ENCODE measurements at regions not wholly inside any gene's neighbourhood (a gene's known extent, or its start where the extent isn't known, plus 50 kb on each side); places are given as distances from the start of the nearest gene placed in this dataset.

DNA sequence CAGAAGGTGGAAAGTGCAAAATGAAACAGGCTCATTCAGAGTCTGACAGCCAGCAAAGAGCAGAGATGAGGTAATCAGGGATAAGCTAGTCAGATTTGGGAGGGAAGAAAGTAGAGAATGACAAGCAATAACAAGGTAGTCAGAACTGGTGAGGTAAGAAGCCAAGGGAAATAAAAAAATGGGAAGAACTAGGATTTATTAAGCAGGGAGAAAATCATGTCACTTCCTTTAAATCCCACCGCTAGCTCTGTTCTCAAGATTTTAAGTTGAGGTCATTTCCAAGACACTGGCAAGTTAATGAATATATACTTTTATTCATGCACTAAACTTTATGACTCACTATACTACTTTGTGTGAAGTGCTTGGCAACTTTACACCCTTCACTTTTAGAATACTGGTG is 1106.8 kb downstream of the IGSF11 start:
- Histone ChIP-seq H3K4me3 (no peak overlapping the region), H3K4me1 (no peaks in the 10 kb centered on the region), H3K36me3 (no peaks in the 10 kb centered on the region), H3K9me3 (no peaks in the 10 kb centered on the region), H3K27ac (no peak overlapping the region), H3K27me3 (ENCODE audit: low read depth) (no peaks in the 10 kb centered on the region)
- intact Hi-C loops (cut with DNase I) = no loop called here
- no peak for DNase-seq
- TF ChIP-seq, protein P1, sequence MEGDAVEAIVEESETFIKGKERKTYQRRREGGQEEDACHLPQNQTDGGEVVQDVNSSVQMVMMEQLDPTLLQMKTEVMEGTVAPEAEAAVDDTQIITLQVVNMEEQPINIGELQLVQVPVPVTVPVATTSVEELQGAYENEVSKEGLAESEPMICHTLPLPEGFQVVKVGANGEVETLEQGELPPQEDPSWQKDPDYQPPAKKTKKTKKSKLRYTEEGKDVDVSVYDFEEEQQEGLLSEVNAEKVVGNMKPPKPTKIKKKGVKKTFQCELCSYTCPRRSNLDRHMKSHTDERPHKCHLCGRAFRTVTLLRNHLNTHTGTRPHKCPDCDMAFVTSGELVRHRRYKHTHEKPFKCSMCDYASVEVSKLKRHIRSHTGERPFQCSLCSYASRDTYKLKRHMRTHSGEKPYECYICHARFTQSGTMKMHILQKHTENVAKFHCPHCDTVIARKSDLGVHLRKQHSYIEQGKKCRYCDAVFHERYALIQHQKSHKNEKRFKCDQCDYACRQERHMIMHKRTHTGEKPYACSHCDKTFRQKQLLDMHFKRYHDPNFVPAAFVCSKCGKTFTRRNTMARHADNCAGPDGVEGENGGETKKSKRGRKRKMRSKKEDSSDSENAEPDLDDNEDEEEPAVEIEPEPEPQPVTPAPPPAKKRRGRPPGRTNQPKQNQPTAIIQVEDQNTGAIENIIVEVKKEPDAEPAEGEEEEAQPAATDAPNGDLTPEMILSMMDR (IDR thresholded peaks at IDR 0.05) = no peak
- ATAC-seq = no peak

DNA sequence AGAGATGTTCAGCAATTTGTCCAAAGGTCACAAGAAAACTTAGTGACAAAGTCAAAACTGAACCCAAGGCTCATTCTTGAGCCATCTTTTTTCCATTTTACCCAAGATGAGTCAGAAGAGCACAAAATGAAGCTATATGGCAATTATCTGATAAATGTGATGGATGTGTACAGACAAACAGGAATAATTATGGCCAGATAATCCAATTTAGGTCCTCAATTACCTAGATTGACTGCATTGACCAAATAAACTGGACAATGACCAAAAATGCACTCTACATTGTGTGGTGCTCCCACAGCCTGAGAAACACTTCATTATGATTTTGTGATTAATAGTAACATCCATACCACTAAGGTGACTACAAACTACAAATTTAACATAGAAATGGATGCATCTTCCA is 1105.8 kb downstream of the IGSF11 start:
- no peaks in the 10 kb centered on the region for H3K9me3 ChIP-seq
- DNase-seq (no peak), ATAC-seq (no peak)
- no peaks in the 10 kb centered on the region for H3K4me1 ChIP-seq
- no peak overlapping the region for H3K4me3 ChIP-seq
- H3K36me3 ChIP-seq = no peaks in the 10 kb centered on the region
- no peak overlapping the region for H3K27ac ChIP-seq
- H3K27me3 ChIP-seq (ENCODE audit: low read depth) = no peaks in the 10 kb centered on the region
- intact Hi-C loops (cut with DNase I) = no loop called here
- TF ChIP-seq, protein P1 (IDR thresholded peaks at IDR 0.05) = no peak

DNA sequence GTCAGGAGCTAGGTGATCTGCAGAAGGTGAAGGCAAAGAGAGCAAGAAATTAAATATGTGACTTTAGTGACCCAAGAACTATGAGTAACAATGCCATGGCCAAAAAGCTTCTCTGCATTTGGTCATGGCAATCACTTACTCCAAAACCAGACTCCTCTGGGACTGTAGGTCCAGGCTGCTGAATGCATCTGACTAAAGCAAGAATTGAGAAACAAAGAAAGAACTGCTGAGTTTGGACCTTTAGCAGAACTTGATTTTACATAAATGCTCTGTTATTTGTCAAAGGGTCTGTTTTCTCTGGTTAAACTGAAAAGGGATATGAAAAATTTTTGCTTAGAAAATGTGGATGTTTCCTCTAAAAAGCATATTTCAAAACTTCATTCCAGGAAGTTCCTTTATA is 1102.2 kb downstream of the IGSF11 start:
- no peaks in the 10 kb centered on the region for H3K4me1 ChIP-seq
- no peak overlapping the region for H3K27ac ChIP-seq
- DNase-seq (no peak), ATAC-seq (no peak)
- no peaks in the 10 kb centered on the region for H3K27me3 ChIP-seq (ENCODE audit: low read depth)
- no peaks in the 10 kb centered on the region for H3K36me3 ChIP-seq
- H3K9me3 ChIP-seq = no peaks in the 10 kb centered on the region
- intact Hi-C loops (cut with DNase I) = no loop called here
- TF ChIP-seq, protein P1 (IDR thresholded peaks at IDR 0.05) = no peak
- H3K4me3 ChIP-seq = no peak overlapping the region

DNA sequence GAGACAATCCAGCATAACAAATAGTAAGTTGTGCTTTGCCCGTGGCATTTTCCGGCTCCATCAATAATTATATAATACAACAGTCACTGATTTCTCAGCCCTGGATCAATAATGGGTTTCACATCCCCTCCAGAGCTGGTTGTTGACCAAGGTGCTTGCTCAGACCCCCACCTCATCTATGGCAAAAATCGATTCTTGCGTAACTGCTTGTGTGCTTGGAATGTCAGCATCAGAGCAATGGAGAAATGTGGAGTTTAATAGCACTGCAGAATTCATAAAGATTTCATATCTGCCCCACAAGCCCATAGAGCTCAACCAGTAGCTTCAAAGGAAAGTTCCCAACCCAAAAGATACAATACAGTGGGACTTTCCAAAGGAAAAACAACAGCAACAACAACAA is 1098.5 kb downstream of the IGSF11 start:
- Histone ChIP-seq H3K9me3 (no peaks in the 10 kb centered on the region), H3K4me3 (no peak overlapping the region), H3K27ac (no peak overlapping the region), H3K36me3 (no peaks in the 10 kb centered on the region), H3K4me1 (no peaks in the 10 kb centered on the region), H3K27me3 (ENCODE audit: low read depth) (no peaks in the 10 kb centered on the region)
- ATAC-seq (no peak), DNase-seq (no peak)
- TF ChIP-seq, protein P1 (IDR thresholded peaks at IDR 0.05) = no peak
- intact Hi-C loops (cut with DNase I) = no loop called here

DNA sequence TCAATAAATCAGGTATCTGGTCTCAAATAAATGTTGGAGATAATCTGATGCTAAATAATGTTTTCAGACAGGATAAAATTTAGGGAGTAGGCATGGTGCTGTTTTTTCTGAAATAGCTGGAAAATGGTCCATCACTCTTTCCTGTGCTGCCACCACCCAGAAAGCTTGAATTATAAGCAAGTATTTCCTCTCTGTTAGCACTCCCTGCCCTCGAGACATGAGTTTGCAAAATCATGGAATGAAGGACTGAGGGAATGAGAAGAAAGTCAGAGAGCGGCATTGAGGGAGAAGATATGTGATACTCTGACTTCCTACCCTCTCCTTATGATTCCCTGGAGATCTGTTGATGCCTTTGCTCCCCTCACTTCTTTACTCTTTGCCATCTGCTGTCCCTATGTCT is 1095.7 kb downstream of the IGSF11 start:
- H3K9me3 ChIP-seq = no peaks in the 10 kb centered on the region
- H3K27me3 ChIP-seq (ENCODE audit: low read depth) = no peaks in the 10 kb centered on the region
- no peaks in the 10 kb centered on the region for H3K36me3 ChIP-seq
- intact Hi-C loops (cut with DNase I) = no loop called here
- no peak overlapping the region for H3K27ac ChIP-seq
- DNase-seq (no peak), ATAC-seq (no peak)
- H3K4me3 ChIP-seq = no peak overlapping the region
- TF ChIP-seq, protein P1 (IDR thresholded peaks at IDR 0.05) = no peak
- H3K4me1 ChIP-seq = no peaks in the 10 kb centered on the region

DNA sequence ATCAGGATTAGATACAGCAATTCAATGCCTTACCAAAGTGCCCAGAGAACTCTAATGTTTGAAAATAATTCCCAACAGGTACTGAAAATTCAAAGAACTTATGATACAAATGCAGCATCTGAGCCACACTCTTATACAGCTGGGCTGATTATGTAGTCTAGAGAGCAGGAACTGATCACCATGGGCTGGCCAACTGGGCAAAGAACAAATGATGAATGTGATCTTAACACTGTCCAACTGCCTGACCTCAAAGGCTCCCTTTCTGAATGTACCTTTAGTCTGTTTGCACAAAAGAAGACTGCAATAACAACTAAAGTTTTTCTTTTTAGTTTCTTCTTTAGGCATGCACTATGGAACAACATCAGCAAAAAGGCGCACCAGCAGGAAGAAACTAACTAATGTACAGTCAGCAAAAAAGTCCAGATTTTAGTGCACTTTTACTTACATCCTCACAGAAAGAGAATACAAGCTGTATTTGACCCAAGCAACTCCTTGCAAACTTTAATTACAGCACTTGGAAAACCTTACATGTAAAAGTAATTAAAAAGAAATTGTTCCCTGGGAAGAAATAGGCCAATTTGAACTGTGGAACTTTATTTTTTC is 1095.1 kb downstream of the IGSF11 start:
- H3K36me3 ChIP-seq = no peaks in the 10 kb centered on the region
- no peaks in the 10 kb centered on the region for H3K27me3 ChIP-seq (ENCODE audit: low read depth)
- no peaks in the 10 kb centered on the region for H3K4me1 ChIP-seq
- H3K4me3 ChIP-seq = no peak overlapping the region
- no peaks in the 10 kb centered on the region for H3K9me3 ChIP-seq
- ATAC-seq = no peak
- no peak for DNase-seq
- TF ChIP-seq, protein P1 (IDR thresholded peaks at IDR 0.05) = no peak
- H3K27ac ChIP-seq = no peak overlapping the region
- intact Hi-C loops (cut with DNase I) = no loop called here

Measured in lower lobe of right lung (tissue), 2 donors.